IMR-90 (cell line): ENCODE measurements at regions not wholly inside any gene's neighbourhood (a gene's known extent, or its start where the extent isn't known, plus 50 kb on each side); places are given as distances from the start of the nearest gene placed in this dataset.

Experiments
- CHD1 ChIP-seq: IDR thresholded peaks from 2 replicates; pipeline ENCODE4 v1.6.1; 2012; ENCODE audit warnings: low read depth, low read length, improper control_type of control experiment
- POLR2A ChIP-seq: IDR thresholded peaks from 2 replicates; pipeline ENCODE4 v1.6.1; 2012; ENCODE audit warnings: mild to moderate bottlenecking, low read depth, low read length
- RAD21 ChIP-seq: IDR thresholded peaks from 2 replicates; pipeline ENCODE4 v1.6.1; 2012; ENCODE audit warnings: low read length, improper control_type of control experiment
- RFX5 ChIP-seq: IDR thresholded peaks from 2 replicates; pipeline ENCODE4 v1.8.0; 2012; ENCODE audit warnings: low read depth, mild to moderate bottlenecking, low read length, moderate library complexity
- TF ChIP-seq, protein P1 (sequence below): conservative IDR thresholded peaks from 2 replicates; pipeline ENCODE4 v1.5.1; 2012; ENCODE audit warnings: mild to moderate bottlenecking, low read depth, low read length, improper control_type of control experiment

DNA sequence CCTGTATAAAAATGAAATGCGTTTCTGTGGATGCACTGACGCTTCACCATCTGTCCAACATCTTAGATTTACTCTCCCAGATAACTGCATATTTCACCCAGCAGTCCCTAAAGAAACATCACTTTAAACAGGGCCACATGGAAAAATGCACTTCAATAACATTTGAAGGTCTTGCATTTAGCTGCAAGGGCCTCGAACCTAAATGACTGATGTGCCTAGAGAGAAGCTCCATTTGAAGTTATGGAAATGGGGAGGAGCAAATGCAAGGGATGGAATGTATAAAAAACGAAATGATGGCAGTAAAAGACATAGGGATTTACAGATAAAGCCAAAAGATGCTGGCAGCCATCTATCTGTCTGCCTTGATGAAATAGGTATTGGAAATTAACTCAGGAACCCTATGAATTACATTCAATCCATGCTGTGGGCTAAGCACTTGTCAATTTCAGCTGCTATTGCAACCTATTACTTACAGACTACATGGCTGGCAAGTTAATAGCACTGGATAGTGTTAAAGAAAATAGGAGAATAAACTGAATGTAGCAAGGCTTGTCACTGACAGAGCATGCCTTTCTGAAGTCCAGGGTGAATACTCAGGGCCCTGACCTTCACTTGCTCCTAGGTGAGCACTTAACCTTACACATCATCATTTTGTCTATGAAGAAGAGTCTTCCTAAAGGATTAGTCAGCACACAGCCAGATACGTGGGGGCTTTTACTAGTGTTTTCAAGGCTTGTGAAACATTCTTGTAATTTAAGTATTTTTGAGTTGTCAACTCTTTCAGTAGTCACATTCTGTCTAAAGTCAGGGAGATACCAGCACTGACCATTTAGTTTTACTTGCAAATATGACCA lies 963.4 kb downstream of the PCDH17 start:
- TF ChIP-seq, protein P1, sequence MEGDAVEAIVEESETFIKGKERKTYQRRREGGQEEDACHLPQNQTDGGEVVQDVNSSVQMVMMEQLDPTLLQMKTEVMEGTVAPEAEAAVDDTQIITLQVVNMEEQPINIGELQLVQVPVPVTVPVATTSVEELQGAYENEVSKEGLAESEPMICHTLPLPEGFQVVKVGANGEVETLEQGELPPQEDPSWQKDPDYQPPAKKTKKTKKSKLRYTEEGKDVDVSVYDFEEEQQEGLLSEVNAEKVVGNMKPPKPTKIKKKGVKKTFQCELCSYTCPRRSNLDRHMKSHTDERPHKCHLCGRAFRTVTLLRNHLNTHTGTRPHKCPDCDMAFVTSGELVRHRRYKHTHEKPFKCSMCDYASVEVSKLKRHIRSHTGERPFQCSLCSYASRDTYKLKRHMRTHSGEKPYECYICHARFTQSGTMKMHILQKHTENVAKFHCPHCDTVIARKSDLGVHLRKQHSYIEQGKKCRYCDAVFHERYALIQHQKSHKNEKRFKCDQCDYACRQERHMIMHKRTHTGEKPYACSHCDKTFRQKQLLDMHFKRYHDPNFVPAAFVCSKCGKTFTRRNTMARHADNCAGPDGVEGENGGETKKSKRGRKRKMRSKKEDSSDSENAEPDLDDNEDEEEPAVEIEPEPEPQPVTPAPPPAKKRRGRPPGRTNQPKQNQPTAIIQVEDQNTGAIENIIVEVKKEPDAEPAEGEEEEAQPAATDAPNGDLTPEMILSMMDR = no peak
- TF ChIP-seq RAD21 = no peak
- TF ChIP-seq POLR2A = no peak
- no peak for TF ChIP-seq RFX5
- no peak for TF ChIP-seq CHD1
